Endothelial cell (in vitro differentiated cells): ENCODE measurements at regions not wholly inside any gene's neighbourhood (a gene's known extent, or its start where the extent isn't known, plus 50 kb on each side); places are given as distances from the start of the nearest gene placed in this dataset.

ENCODE experiments used
- DNase-seq: peaks from one replicate; pipeline ENCODE4 v3.0.0; 2021; ENCODE audit warnings: low spot score
- H3K27ac Mint-ChIP-seq: one replicate; pipeline ENCODE4 v1.8.0; 2021; ENCODE audit warnings: mixed read lengths, inconsistent platforms; ENCODE audit not compliant: unreplicated experiment
- H3K27me3 Mint-ChIP-seq: one replicate; pipeline ENCODE4 v1.8.0; 2021; ENCODE audit warnings: mild to moderate bottlenecking, moderate library complexity, mixed read lengths, inconsistent platforms; ENCODE audit not compliant: unreplicated experiment
- H3K36me3 Mint-ChIP-seq: one replicate; pipeline ENCODE4 v1.8.0; 2021; ENCODE audit warnings: mild to moderate bottlenecking, low read depth, mixed read lengths, inconsistent platforms; ENCODE audit not compliant: unreplicated experiment
- H3K4me1 Mint-ChIP-seq: one replicate; pipeline ENCODE4 v1.8.0; 2021; ENCODE audit warnings: mild to moderate bottlenecking, mixed read lengths, inconsistent platforms; ENCODE audit not compliant: unreplicated experiment
- H3K4me3 Mint-ChIP-seq: one replicate; pipeline ENCODE4 v1.8.0; 2021; ENCODE audit warnings: mild to moderate bottlenecking, mixed read lengths, inconsistent platforms; ENCODE audit not compliant: unreplicated experiment
- H3K9me3 Mint-ChIP-seq: one replicate; pipeline ENCODE4 v1.8.0; 2021; ENCODE audit warnings: mixed read lengths, inconsistent platforms; ENCODE audit not compliant: unreplicated experiment
- CTCF ChIP-seq: fragments of 200-600 bp; sonication (generic); IDR thresholded peaks from one replicate; pipeline ENCODE4 v1.5.0; 2021; ENCODE audit warnings: antibody characterized with exemption; ENCODE audit not compliant: unreplicated experiment

- H3K36me3 Mint-ChIP-seq = no peaks in the 10 kb centered on the region
- H3K4me3 Mint-ChIP-seq = no peak overlapping the region
- no peak for DNase-seq
- no peaks in the 10 kb centered on the region for H3K9me3 Mint-ChIP-seq
- H3K27ac Mint-ChIP-seq = no peak overlapping the region
- no peak for TF ChIP-seq CTCF
- peaks cover 17% of the 10 kb centered on the region for H3K27me3 Mint-ChIP-seq
- no peaks in the 10 kb centered on the region for H3K4me1 Mint-ChIP-seq
These were observed 79.3 kb upstream of the GATA5 start for GRCh38 chr20:62554898-62555641.

- DNase-seq = no peak
These were observed 80.0 kb upstream of the GATA5 start for GRCh38 chr20:62555642-62556420.

GRCh38 chr20:62557462-62557861 is 81.7 kb upstream of the GATA5 start:
- Mint-ChIP-seq H3K4me1 (no peaks in the 10 kb centered on the region), H3K9me3 (no peaks in the 10 kb centered on the region), H3K27me3 (peaks cover 10% of the 10 kb centered on the region), H3K36me3 (no peaks in the 10 kb centered on the region), H3K27ac (no peak overlapping the region), H3K4me3 (no peak overlapping the region)
- no peak for TF ChIP-seq CTCF
- no peak for DNase-seq

More at GRCh38 chr20:62555642-62556420, 80.0 kb upstream of the GATA5 start:
- Mint-ChIP-seq H3K36me3 (no peaks in the 10 kb centered on the region), H3K9me3 (no peaks in the 10 kb centered on the region), H3K27ac (no peak overlapping the region), H3K4me1 (no peaks in the 10 kb centered on the region), H3K4me3 (no peak overlapping the region), H3K27me3 (peaks cover 15% of the 10 kb centered on the region)
- TF ChIP-seq CTCF = no peak

DNA sequence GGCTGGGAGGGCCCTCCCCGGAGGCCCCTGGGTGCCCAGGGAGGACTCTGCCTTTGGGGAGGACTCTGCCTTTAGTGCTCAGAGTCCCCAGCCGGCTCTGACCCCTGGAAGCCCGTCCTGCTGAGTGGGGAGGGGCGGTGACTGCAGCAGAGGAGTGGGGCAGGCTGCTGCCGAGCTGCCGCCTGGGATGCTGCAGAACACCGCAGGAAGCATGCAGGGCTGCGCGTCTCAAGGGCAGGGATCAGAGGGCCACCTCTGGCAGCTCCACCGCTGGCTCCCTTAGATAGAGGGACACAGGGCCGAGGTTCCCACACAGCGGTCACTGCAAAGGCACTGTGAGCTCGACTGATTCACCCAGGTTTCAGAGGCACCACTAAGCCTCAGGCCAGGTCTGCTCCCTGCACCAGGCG is 82.2 kb upstream of the GATA5 start:
- no peaks in the 10 kb centered on the region for H3K9me3 Mint-ChIP-seq
- no peak for DNase-seq
- no peaks in the 10 kb centered on the region for H3K36me3 Mint-ChIP-seq
- TF ChIP-seq CTCF = no peak
- H3K27me3 Mint-ChIP-seq = peaks cover 8% of the 10 kb centered on the region
- H3K4me3 Mint-ChIP-seq = no peak overlapping the region
- H3K4me1 Mint-ChIP-seq = no peaks in the 10 kb centered on the region
- H3K27ac Mint-ChIP-seq = no peak overlapping the region

- TF ChIP-seq CTCF = no peak
- Mint-ChIP-seq H3K9me3 (no peaks in the 10 kb centered on the region), H3K4me3 (no peak overlapping the region), H3K27me3 (peaks cover 8% of the 10 kb centered on the region), H3K4me1 (no peaks in the 10 kb centered on the region), H3K36me3 (no peaks in the 10 kb centered on the region), H3K27ac (no peak overlapping the region)
- no peak for DNase-seq
These were observed 83.0 kb upstream of the GATA5 start for GRCh38 chr20:62558779-62559178.
